ENCODE measurements at regions not wholly inside any gene's neighbourhood (a gene's known extent, or its start where the extent isn't known, plus 50 kb on each side); places are given as distances from the start of the nearest gene placed in this dataset.

DNA sequence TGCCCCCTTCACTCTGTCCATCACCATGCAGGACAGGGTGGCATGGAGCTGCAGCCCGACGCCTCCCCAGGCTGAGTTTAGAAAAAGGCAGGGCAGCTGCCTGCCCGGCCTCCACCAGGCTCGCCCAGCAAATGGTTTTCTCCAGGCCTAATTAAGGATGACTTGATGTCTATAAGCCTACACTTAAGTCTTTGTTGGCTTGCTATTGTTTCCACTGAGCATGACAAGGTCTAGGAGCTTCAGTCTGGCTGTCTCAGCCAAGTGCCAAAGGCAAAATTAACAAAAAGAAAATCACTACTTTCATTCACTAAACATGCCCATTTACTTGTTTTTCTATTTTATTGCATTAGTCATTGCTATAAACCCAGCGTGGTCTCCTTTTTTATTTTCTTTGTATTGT, 372.2 kb downstream of the INSIG2 start:
- Histone ChIP-seq H3K9me3 (ENCODE audit: control insufficient read depth in 1 of 2, insufficient read depth in 1 of 2, low read length in 2 of 2) (no peaks in the 10 kb centered on the region), H3K4me3 (ENCODE audit: low read length) (no peak overlapping the region), H3K27me3 (ENCODE audit: control insufficient read depth in 1 of 2, insufficient read depth in 2 of 2, low read length in 2 of 2) (peaks cover 12 to 18% of the 10 kb centered on the region in 2 experiments), H3K4me1 (ENCODE audit: insufficient read depth, low read length) (no peaks in the 10 kb centered on the region), H3K27ac (ENCODE audit: low read depth in 1 of 2, low read length in 2 of 2) (no peak overlapping the region), H3K36me3 (ENCODE audit: insufficient read depth, low read length) (no peaks in the 10 kb centered on the region)
- H3K9me3 Mint-ChIP-seq = no peaks in the 10 kb centered on the region
- DNase-seq (no peak), ATAC-seq (ENCODE audit: poor library complexity) (no peak)
- H3K4me3 Mint-ChIP-seq = no peak overlapping the region
- H3K27ac Mint-ChIP-seq = no peak overlapping the region
- TF ChIP-seq CTCF (IDR thresholded peaks at IDR 0.05) = no peak
- no peaks in the 10 kb centered on the region for H3K36me3 Mint-ChIP-seq (ENCODE audit: low read depth)
- H3K27me3 Mint-ChIP-seq = peaks cover 40% of the 10 kb centered on the region
- ChIA-PET CTCF (no interaction called here), POLR2A (no interaction called here)
- H3K4me1 Mint-ChIP-seq (ENCODE audit: low read depth) = no peaks in the 10 kb centered on the region
- intact Hi-C loops (cut with DNase I, micrococcal nuclease) = no loop called here

GRCh38 chr2:118459426-118459825, 371.2 kb downstream of the INSIG2 start:
- DNase-seq (no peak), ATAC-seq (ENCODE audit: poor library complexity) (no peak)
- Histone ChIP-seq H3K4me3 (ENCODE audit: low read length) (no peak overlapping the region), H3K27me3 (ENCODE audit: control insufficient read depth in 1 of 2, insufficient read depth in 2 of 2, low read length in 2 of 2) (peaks cover 12 to 18% of the 10 kb centered on the region in 2 experiments), H3K36me3 (ENCODE audit: insufficient read depth, low read length) (no peaks in the 10 kb centered on the region), H3K9me3 (ENCODE audit: control insufficient read depth in 1 of 2, insufficient read depth in 1 of 2, low read length in 2 of 2) (no peaks in the 10 kb centered on the region), H3K27ac (ENCODE audit: low read depth in 1 of 2, low read length in 2 of 2) (no peak overlapping the region), H3K4me1 (ENCODE audit: insufficient read depth, low read length) (no peaks in the 10 kb centered on the region)
- intact Hi-C loops (cut with DNase I, micrococcal nuclease) = no loop called here
- H3K4me1 Mint-ChIP-seq (ENCODE audit: low read depth) = no peaks in the 10 kb centered on the region
- H3K9me3 Mint-ChIP-seq = no peaks in the 10 kb centered on the region
- no peak overlapping the region for H3K27ac Mint-ChIP-seq
- ChIA-PET POLR2A (no interaction called here), CTCF (no interaction called here)
- H3K36me3 Mint-ChIP-seq (ENCODE audit: low read depth) = no peaks in the 10 kb centered on the region
- peaks cover 43% of the 10 kb centered on the region for H3K27me3 Mint-ChIP-seq
- no peak for TF ChIP-seq CTCF (IDR thresholded peaks at IDR 0.05)
- H3K4me3 Mint-ChIP-seq = no peak overlapping the region

DNA sequence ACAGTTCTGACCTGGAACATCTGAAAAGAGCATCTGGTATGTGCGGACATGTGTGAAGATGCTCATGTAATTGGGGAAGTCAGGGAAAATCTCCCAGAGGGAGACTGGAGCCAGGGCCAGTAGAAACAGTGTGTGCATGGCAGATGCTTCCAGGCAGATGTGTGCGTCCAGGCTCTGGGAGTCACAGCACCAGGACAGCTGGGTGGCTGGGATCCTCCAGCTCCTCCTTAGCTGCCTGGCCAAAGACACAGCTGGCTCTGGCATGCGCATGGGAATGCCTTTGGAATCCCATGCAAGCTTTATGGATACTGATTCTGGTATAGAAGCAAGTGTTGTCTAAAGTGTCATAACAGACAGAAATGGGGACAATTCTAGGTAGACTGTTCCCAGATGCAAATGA, 369.7 kb downstream of the INSIG2 start:
- ATAC-seq (ENCODE audit: poor library complexity) (no peak), DNase-seq (no peak)
- H3K9me3 ChIP-seq (ENCODE audit: control insufficient read depth in 1 of 2, insufficient read depth in 1 of 2, low read length in 2 of 2) = no peaks in the 10 kb centered on the region
- ChIA-PET CTCF (no interaction called here), POLR2A (no interaction called here)
- Mint-ChIP-seq H3K4me1 (ENCODE audit: low read depth) (no peaks in the 10 kb centered on the region), H3K36me3 (ENCODE audit: low read depth) (no peaks in the 10 kb centered on the region), H3K27me3 (peaks cover 52% of the 10 kb centered on the region), H3K9me3 (no peaks in the 10 kb centered on the region), H3K27ac (no peak overlapping the region), H3K4me3 (no peak overlapping the region)
- TF ChIP-seq CTCF (IDR thresholded peaks at IDR 0.05) = no peak
- H3K27ac ChIP-seq (ENCODE audit: low read depth in 1 of 2, low read length in 2 of 2) = no peak overlapping the region
- H3K4me3 ChIP-seq (ENCODE audit: low read length) = no peak overlapping the region
- H3K27me3 ChIP-seq (ENCODE audit: control insufficient read depth in 1 of 2, insufficient read depth in 2 of 2, low read length in 2 of 2) = peaks cover 12 to 18% of the 10 kb centered on the region in 2 experiments
- intact Hi-C loops (cut with DNase I, micrococcal nuclease) = no loop called here
- H3K4me1 ChIP-seq (ENCODE audit: insufficient read depth, low read length) = no peaks in the 10 kb centered on the region
- no peaks in the 10 kb centered on the region for H3K36me3 ChIP-seq (ENCODE audit: insufficient read depth, low read length)
